ENCODE measurements at regions not wholly inside any gene's neighbourhood (a gene's known extent, or its start where the extent isn't known, plus 50 kb on each side); places are given as distances from the start of the nearest gene placed in this dataset.

GRCh38 chr1:38670544-38671122 is 188.9 kb downstream of the RRAGC start (continued):
- TF ChIP-seq CTCF (conservative IDR thresholded peaks at IDR 0.05; ENCODE audit: low read depth in 2 of 2) (no peak), POLR2AphosphoS5 (IDR thresholded peaks at IDR 0.05; ENCODE audit: low read depth) (no peak), CREB1 (CRISPR knock-in tag; IDR thresholded peaks at IDR 0.05; ENCODE audit: low read depth) (no peak), EZH2 (IDR thresholded peaks at IDR 0.05; ENCODE audit: low read depth, unreplicated experiment) (no peak), STAT1 (IDR thresholded peaks at IDR 0.05; ENCODE audit: unreplicated experiment) (no peak), NANOG (IDR thresholded peaks at IDR 0.05; ENCODE audit: borderline replicate concordance) (no peak), ZNF331 (CRISPR knock-in tag; IDR thresholded peaks at IDR 0.05; ENCODE audit: low read depth) (no peak), ZNF114 (CRISPR knock-in tag; IDR thresholded peaks at IDR 0.05) (no peak), JUNB (IDR thresholded peaks at IDR 0.05; ENCODE audit: unreplicated experiment) (no peak)
- TF ChIP-seq, protein P1, sequence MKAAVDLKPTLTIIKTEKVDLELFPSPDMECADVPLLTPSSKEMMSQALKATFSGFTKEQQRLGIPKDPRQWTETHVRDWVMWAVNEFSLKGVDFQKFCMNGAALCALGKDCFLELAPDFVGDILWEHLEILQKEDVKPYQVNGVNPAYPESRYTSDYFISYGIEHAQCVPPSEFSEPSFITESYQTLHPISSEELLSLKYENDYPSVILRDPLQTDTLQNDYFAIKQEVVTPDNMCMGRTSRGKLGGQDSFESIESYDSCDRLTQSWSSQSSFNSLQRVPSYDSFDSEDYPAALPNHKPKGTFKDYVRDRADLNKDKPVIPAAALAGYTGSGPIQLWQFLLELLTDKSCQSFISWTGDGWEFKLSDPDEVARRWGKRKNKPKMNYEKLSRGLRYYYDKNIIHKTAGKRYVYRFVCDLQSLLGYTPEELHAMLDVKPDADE (IDR thresholded peaks at IDR 0.05) = no peak

DNA sequence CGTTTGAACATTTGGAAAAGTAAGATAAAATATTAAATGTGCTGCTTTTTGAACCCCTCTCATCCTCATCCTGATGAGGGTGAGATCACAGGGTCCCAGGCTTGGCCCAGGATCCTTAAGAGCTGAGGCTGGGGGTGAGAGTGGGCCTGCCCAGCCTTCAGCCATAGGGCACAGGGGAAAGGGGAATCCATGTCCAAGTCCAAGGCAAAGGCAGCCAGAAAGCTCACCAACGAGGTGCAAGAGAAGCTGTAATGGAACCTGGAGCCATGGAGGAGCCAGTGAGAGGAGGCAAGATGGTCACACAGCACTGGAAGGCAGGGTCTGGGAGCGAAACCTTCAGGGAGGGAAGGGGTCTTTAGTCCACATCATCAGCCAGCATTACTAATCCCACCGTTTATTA is 191.9 kb downstream of the RRAGC start:
- H4K20me1 ChIP-seq (replicated peaks; ENCODE audit: insufficient read depth) = no peaks in the 10 kb centered on the region
- peaks cover 4% of the 10 kb centered on the region for H3K27me3 Mint-ChIP-seq (ENCODE audit: insufficient read depth, low read depth, poor library complexity)
- H3K36me3 Mint-ChIP-seq (ENCODE audit: low read depth) = no peaks in the 10 kb centered on the region
- DNase-seq (ENCODE audit: low spot score) = no peak
- no peaks in the 10 kb centered on the region for H3K79me2 ChIP-seq (replicated peaks; ENCODE audit: insufficient read depth)
- H3K4me3 Mint-ChIP-seq = no peak overlapping the region
- no peaks in the 10 kb centered on the region for H3K27me3 ChIP-seq (ENCODE audit: insufficient read depth)
- H3K36me3 ChIP-seq (ENCODE audit: insufficient read depth) = no peaks in the 10 kb centered on the region
- no peak overlapping the region for H3K27ac ChIP-seq (ENCODE audit: low read depth)
- H3F3A ChIP-seq (replicated peaks; ENCODE audit: low read depth) = no peaks in the 10 kb centered on the region
- no peak for TF ChIP-seq REST (IDR thresholded peaks at IDR 0.05; ENCODE audit: unreplicated experiment)
- TF ChIP-seq JUNB (IDR thresholded peaks at IDR 0.05; ENCODE audit: unreplicated experiment) = no peak
- no peak for TF ChIP-seq CTCF (conservative IDR thresholded peaks at IDR 0.05; ENCODE audit: low read depth in 2 of 2)
- TF ChIP-seq CREB1 (CRISPR knock-in tag; IDR thresholded peaks at IDR 0.05; ENCODE audit: low read depth) = no peak
- no peak for TF ChIP-seq EZH2 (IDR thresholded peaks at IDR 0.05; ENCODE audit: low read depth, unreplicated experiment)
- no peak for TF ChIP-seq ZNF114 (CRISPR knock-in tag; IDR thresholded peaks at IDR 0.05)
- TF ChIP-seq POLR2AphosphoS5 (IDR thresholded peaks at IDR 0.05; ENCODE audit: low read depth) = no peak
- no peak for TF ChIP-seq EZH2phosphoT487 (IDR thresholded peaks at IDR 0.05; ENCODE audit: unreplicated experiment)
- no peak for TF ChIP-seq ZNF331 (CRISPR knock-in tag; IDR thresholded peaks at IDR 0.05; ENCODE audit: low read depth)
- H3K4me2 ChIP-seq = no peak overlapping the region
- peaks cover 4% of the 10 kb centered on the region; the same call in 2 of the 3 replicates for H3K9me3 Mint-ChIP-seq
- ATAC-seq = no peak
- 0 out of 3 replicates have a peak, but pooled peaks cover 2% of the 10 kb centered on the region for H3K4me1 Mint-ChIP-seq
- no peak overlapping the region for H2AFZ ChIP-seq
- no peaks in the 10 kb centered on the region for H3K9me2 ChIP-seq (ENCODE audit: insufficient read depth)
- no peaks in the 10 kb centered on the region for H3K4me1 ChIP-seq (ENCODE audit: insufficient read depth)
- H3K4me3 ChIP-seq = no peak overlapping the region
- no peak overlapping the region for H3K27ac Mint-ChIP-seq

All from GM23338 (cell line).